ENCODE measurements at regions not wholly inside any gene's neighbourhood (a gene's known extent, or its start where the extent isn't known, plus 50 kb on each side); places are given as distances from the start of the nearest gene placed in this dataset.

- CTCF ChIA-PET = interaction anchor here (1.2 kb wide), 1 partner anchor 85 kb away, joined by 4 read pairs; no protein-coding TSS in a partner anchor
Observed at GRCh38 chr3:152557302-152557999, 277.5 kb upstream of the P2RY1 start.

More at GRCh38 chr3:152557302-152557999, 277.5 kb upstream of the P2RY1 start:
- no peak overlapping the region for H3K4me3 ChIP-seq
- no peaks in the 10 kb centered on the region for H3K79me2 ChIP-seq (ENCODE audit: control insufficient read depth, insufficient read depth, low read length)
- H4K20me1 ChIP-seq (ENCODE audit: control insufficient read depth, insufficient read depth) = no peaks in the 10 kb centered on the region
- peak overlapping the region; percentile 31 for H3K4me2 ChIP-seq (ENCODE audit: control insufficient read depth, insufficient read depth)
- intact Hi-C loops (cut with micrococcal nuclease; ENCODE audit: unreplicated experiment) (no loop called here), in situ Hi-C loops (cut with MboI) (no loop called here)
- H3K36me3 ChIP-seq (ENCODE audit: control insufficient read depth in 2 of 2, insufficient read depth in 2 of 2, low read length in 1 of 2) = no peaks in the 10 kb centered on the region
- no peaks in the 10 kb centered on the region for H3K27me3 ChIP-seq (replicated peaks in 1 of 2; ENCODE audit: control insufficient read depth in 2 of 2, insufficient read depth in 2 of 2, low read length in 1 of 2)
- POLR2A ChIA-PET = no interaction called here
- H3K9me3 ChIP-seq (replicated peaks; ENCODE audit: control insufficient read depth, insufficient read depth, low read length) = no peaks in the 10 kb centered on the region
- peaks cover 12% of the 10 kb centered on the region for H3K4me1 ChIP-seq (ENCODE audit: control insufficient read depth, insufficient read depth, low read length)
- 52% methylated on average over 2 of the region's 2 CpGs for WGBS (ENCODE audit: insufficient coverage, insufficient replicate concordance, low lambda C conversion rate, missing lambda C conversion rate)
- RAD21 ChIA-PET (ENCODE audit: unreplicated experiment) = interaction anchor here (0.8 kb wide), 1 partner anchor 79 kb away, joined by 3 read pairs; no protein-coding TSS in a partner anchor
- TF ChIP-seq USF2 (IDR thresholded peaks at IDR 0.05; ENCODE audit: borderline replicate concordance, low read depth, low read length) (no peak), ETV6 (conservative IDR thresholded peaks at IDR 0.05 in 1 of 2, IDR thresholded peaks at IDR 0.05 in 1 of 2; ENCODE audit: borderline replicate concordance in 1 of 2, low read depth in 1 of 2) (no peak), ATF2 (IDR thresholded peaks at IDR 0.05; ENCODE audit: low read length) (peak; percentile 32; the same call in 1 of the 2 replicates), BCLAF1 (IDR thresholded peaks at IDR 0.05) (no peak), CTCF (IDR thresholded peaks at IDR 0.05 in 2 of 3, conservative IDR thresholded peaks at IDR 0.05 in 1 of 3; ENCODE audit: control insufficient read depth in 2 of 3, extremely low read depth in 1 of 3, insufficient read depth in 1 of 3, low read depth in 3 of 3, low read length in 3 of 3) (no peak), NFIC (IDR thresholded peaks at IDR 0.05; ENCODE audit: low read depth, low read length) (peak; percentile 62), STAT3 (IDR thresholded peaks at IDR 0.05; ENCODE audit: low read depth, low read length) (no peak), E4F1 (IDR thresholded peaks at IDR 0.05; ENCODE audit: borderline replicate concordance, partially characterized antibody) (no peak), MEF2A (IDR thresholded peaks at IDR 0.05; ENCODE audit: insufficient read depth, low read depth, low read length) (peak; percentile 70), RUNX3 (IDR thresholded peaks at IDR 0.05; ENCODE audit: low read length) (peak; percentile 55; the same call in 1 of the 2 replicates)
- peak; percentile 22 for ATAC-seq
- peak overlapping the region; percentile 75 for H2AFZ ChIP-seq (ENCODE audit: control insufficient read depth, low read depth, low read length)
- 0 out of 2 replicates have a peak overlapping the region, but pooled peaks have one; percentile 12 for H3K9ac ChIP-seq (ENCODE audit: control insufficient read depth, insufficient read depth, low read length)
- SMC1A ChIA-PET (ENCODE audit: uncharacterized antibody, unreplicated experiment) = interaction anchor here (0.8 to 1.2 kb wide), 4 partner anchors 11 to 163 kb away, joined by 3 to 5 read pairs (median 3); no protein-coding TSS in a partner anchor
- FAIRE-seq = no peak
- H3K27ac ChIP-seq (ENCODE audit: control insufficient read depth, insufficient read depth) = peak overlapping the region; percentile 68
- no peak for DNase-seq (ENCODE audit: low read depth, low spot score)
- BruUV-seq (replicated peaks) = no TSS peak
